HFFc6 (cell line): ENCODE measurements at regions not wholly inside any gene's neighbourhood (a gene's known extent, or its start where the extent isn't known, plus 50 kb on each side); places are given as distances from the start of the nearest gene placed in this dataset.

Source experiments
- DNase-seq: peaks from one replicate; pipeline ENCODE4 v3.0.0-alpha.2; 2018
- H3K27ac Mint-ChIP-seq: 2 replicates; pipeline ENCODE4 v1.8.0; 2020; ENCODE audit warnings: mild to moderate bottlenecking, mixed read lengths
- H3K27me3 Mint-ChIP-seq: 2 replicates; pipeline ENCODE4 v1.8.0; 2021; ENCODE audit warnings: mild to moderate bottlenecking, moderate library complexity, mixed read lengths; ENCODE audit not compliant: insufficient read depth
- H3K36me3 Mint-ChIP-seq: 2 replicates; pipeline ENCODE4 v1.8.0; 2021; ENCODE audit warnings: low read depth, mixed read lengths
- H3K4me1 Mint-ChIP-seq: 2 replicates; pipeline ENCODE4 v1.8.0; 2020; ENCODE audit warnings: low read depth, mixed read lengths
- H3K4me3 Mint-ChIP-seq: 2 replicates; pipeline ENCODE4 v1.8.0; 2020; ENCODE audit warnings: mild to moderate bottlenecking, moderate library complexity, mixed read lengths
- H3K9me3 Mint-ChIP-seq: 2 replicates; pipeline ENCODE4 v1.8.0; 2020; ENCODE audit warnings: mild to moderate bottlenecking, mixed read lengths
- TF ChIP-seq, protein P1 (sequence below): fragments of 200-600 bp; sonication (generic); IDR thresholded peaks from 2 replicates; pipeline ENCODE4 v1.5.0; 2021; ENCODE audit warnings: antibody characterized with exemption, mild to moderate bottlenecking

DNA sequence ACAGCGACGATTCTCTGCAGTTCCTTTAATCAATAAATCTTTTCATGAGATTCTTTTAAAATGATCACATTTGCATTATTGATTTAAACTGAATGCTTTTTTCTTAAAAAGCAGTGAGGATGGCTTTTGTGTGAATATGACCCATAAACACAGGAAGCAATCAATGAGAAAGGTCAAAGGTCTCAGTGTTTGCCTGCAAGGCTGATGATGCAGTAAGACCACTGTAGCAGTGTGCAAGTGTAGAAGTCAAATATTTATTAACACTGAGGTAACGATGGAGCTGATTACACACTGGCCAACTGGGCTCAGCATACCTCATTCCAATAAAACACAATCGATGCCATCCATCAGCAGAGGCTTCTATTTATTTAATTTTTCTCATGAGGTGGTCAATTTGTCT lies 633.5 kb downstream of the DCDC2C start:
- no peaks in the 10 kb centered on the region for H3K27me3 Mint-ChIP-seq
- no peaks in the 10 kb centered on the region for H3K4me1 Mint-ChIP-seq
- H3K9me3 Mint-ChIP-seq, result peaks cover 38% of the 10 kb centered on the region
- no peak overlapping the region for H3K27ac Mint-ChIP-seq
- DNase-seq, result no peak
- H3K36me3 Mint-ChIP-seq, result no peaks in the 10 kb centered on the region
- TF ChIP-seq, protein P1, sequence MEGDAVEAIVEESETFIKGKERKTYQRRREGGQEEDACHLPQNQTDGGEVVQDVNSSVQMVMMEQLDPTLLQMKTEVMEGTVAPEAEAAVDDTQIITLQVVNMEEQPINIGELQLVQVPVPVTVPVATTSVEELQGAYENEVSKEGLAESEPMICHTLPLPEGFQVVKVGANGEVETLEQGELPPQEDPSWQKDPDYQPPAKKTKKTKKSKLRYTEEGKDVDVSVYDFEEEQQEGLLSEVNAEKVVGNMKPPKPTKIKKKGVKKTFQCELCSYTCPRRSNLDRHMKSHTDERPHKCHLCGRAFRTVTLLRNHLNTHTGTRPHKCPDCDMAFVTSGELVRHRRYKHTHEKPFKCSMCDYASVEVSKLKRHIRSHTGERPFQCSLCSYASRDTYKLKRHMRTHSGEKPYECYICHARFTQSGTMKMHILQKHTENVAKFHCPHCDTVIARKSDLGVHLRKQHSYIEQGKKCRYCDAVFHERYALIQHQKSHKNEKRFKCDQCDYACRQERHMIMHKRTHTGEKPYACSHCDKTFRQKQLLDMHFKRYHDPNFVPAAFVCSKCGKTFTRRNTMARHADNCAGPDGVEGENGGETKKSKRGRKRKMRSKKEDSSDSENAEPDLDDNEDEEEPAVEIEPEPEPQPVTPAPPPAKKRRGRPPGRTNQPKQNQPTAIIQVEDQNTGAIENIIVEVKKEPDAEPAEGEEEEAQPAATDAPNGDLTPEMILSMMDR, result no peak
- no peak overlapping the region for H3K4me3 Mint-ChIP-seq

DNA sequence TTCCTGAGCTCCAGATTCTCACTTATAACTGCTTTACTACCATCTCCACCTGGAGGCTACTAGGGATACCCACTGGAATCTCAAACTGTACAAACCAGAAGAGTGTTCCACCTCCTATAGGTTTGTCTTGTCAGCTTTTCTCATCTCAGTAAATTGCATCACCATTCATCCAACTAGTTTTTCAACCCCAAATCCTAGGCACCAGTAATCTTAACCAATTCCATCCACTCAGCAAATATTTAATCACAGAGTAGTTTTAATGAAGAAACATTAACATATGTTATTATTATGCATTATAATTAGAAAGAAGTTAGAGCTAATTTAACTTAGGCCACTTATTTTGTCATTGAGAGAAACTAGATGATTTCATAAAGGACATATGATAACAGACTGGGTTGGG lies 635.0 kb downstream of the DCDC2C start:
- no peaks in the 10 kb centered on the region for H3K27me3 Mint-ChIP-seq
- DNase-seq, result no peak
- H3K4me3 Mint-ChIP-seq, result no peak overlapping the region
- peaks cover 42% of the 10 kb centered on the region for H3K9me3 Mint-ChIP-seq
- TF ChIP-seq, protein P1, result no peak
- H3K27ac Mint-ChIP-seq, result no peak overlapping the region
- H3K4me1 Mint-ChIP-seq, result no peaks in the 10 kb centered on the region
- no peaks in the 10 kb centered on the region for H3K36me3 Mint-ChIP-seq

DNA sequence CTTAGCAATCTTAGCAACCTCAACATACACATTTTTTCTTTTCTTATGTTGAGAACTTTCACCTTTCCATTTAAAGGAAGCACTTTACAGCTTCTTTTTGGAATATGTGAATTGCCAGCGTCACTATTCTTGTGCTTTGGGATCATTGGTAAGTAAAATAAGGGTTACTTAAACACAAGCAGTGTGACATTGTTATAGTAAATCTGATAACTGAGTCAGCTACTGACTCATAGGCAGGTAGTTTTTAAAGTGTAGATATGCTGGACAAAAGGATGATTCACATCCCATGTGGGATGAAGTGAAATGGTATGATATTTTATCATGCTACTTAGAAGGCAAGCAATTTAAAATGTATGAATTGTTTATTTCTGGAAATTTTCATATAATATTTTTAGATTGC lies 637.2 kb downstream of the DCDC2C start:
- Mint-ChIP-seq H3K27ac (no peak overlapping the region), H3K27me3 (no peaks in the 10 kb centered on the region), H3K36me3 (no peaks in the 10 kb centered on the region), H3K9me3 (peaks cover 42% of the 10 kb centered on the region), H3K4me3 (no peak overlapping the region), H3K4me1 (no peaks in the 10 kb centered on the region)
- DNase-seq, result no peak
- TF ChIP-seq, protein P1, result no peak

DNA sequence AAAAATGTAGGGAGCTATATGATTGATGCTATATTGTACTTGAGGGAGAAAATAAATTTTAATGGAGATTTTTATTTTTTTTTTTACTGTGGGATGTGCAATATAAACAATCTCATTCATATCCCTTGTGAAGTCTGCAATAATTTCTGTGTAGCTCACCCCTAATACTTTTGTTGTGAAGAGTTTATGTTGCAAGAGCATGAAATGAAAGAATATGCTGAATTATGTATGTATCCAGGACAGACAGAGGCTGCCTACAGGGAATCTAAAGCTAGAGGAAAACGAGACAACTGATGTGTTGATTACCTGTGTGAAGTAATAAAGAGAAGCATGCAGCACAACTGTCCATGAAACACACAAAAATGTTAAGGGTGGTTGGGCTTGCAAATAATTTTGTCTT lies 643.3 kb downstream of the DCDC2C start:
- DNase-seq, result no peak
- no peak overlapping the region for H3K27ac Mint-ChIP-seq
- H3K4me1 Mint-ChIP-seq, result no peaks in the 10 kb centered on the region
- TF ChIP-seq, protein P1, result no peak
- H3K4me3 Mint-ChIP-seq, result no peak overlapping the region
- H3K36me3 Mint-ChIP-seq, result no peaks in the 10 kb centered on the region; the same call in 1 of the 2 replicates
- no peaks in the 10 kb centered on the region for H3K27me3 Mint-ChIP-seq
- H3K9me3 Mint-ChIP-seq, result peaks cover 53% of the 10 kb centered on the region

DNA sequence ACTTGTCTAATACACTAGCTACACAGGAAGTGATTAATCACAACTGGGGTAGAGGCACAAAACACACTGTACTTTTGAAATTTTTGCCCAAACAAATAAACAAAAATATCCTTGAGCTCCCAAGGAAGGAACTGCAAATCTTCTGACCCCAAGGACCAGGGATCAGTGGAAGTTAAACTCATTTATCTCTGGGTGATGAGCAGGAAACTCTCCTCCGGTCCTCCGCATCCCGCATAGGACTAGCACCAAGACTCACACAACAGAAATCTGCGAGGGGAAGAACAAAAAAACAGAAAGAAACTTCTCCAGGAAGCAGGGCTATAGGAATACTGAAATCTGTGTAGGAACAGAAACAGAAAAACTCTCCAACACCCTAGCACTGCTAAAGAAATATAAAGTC lies 650.3 kb downstream of the DCDC2C start:
- Mint-ChIP-seq H3K4me1 (no peaks in the 10 kb centered on the region), H3K4me3 (no peak overlapping the region), H3K27me3 (no peaks in the 10 kb centered on the region), H3K36me3 (no peaks in the 10 kb centered on the region; the same call in 1 of the 2 replicates), H3K27ac (no peak overlapping the region), H3K9me3 (peaks cover 62% of the 10 kb centered on the region)
- no peak for DNase-seq
- TF ChIP-seq, protein P1, result no peak

DNA sequence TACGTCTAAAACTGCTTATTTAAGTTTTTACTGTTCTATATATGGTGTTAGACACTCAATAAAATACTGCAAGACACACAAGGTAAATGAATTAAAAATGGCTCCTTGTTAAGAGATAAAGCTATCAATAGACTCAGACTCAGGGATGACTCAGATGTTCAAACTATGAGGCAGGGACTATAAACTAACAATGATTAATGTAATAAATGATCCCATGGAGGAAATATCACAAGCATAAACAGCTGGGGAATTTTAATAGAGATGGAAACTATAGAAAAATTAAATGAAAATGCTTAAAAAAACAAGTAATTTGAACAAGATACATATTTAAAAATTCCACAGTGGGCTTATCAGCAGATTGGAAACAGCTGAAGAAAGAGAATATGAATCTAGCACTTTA lies 650.8 kb downstream of the DCDC2C start:
- TF ChIP-seq, protein P1, result no peak
- Mint-ChIP-seq H3K4me3 (no peak overlapping the region), H3K27me3 (no peaks in the 10 kb centered on the region), H3K9me3 (peaks cover 57% of the 10 kb centered on the region), H3K36me3 (no peaks in the 10 kb centered on the region; the same call in 1 of the 2 replicates), H3K4me1 (no peaks in the 10 kb centered on the region), H3K27ac (no peak overlapping the region)
- DNase-seq, result no peak
